CD4-positive, alpha-beta T cell treated with Interleukin-15 for 1 hour (primary cell): ENCODE measurements at regions not wholly inside any gene's neighbourhood (a gene's known extent, or its start where the extent isn't known, plus 50 kb on each side); places are given as distances from the start of the nearest gene placed in this dataset.

Experiments used
- DNase-seq: peaks from one replicate; pipeline ENCODE4 v3.0.0-alpha.2; 2020

- DNase-seq: no peak
Measured at GRCh38 chr6:113120224-113120581, 736.9 kb upstream of the MARCKS start.

DNA sequence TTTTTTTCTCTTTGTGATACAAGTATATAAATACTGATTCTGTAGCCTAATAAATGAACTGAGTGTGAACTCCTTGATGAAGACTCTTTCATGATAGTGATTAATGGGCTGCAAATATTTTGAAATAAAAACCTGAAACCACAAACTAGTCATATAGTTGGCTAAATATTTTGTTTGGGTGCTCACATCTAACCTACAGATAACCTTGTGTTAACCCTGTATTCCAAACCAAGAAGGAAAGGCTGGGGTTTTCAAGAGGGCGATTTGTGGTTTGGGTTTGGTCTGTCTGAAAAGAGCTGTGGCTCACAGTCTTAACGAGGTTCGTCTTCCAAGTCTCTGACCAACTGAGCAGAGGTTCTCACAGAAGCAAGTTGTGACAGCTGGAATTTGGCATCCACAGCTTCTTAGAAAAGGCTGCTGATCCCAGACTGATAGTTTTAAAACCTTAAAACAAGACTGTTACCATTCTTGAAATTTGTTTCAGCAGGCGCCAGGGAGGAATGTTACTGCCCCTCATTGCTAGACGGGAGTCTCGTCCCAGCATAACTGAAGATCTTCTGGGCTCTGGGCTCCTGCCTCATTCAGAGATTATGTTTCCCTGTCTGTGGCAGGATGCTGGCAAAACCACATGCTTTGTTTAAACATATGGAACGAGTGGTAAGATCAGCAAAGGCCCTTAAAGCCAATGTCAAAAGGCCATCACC is 736.4 kb upstream of the MARCKS start:
- DNase-seq: no peak

GRCh38 chr6:113121571-113121970 is 735.6 kb upstream of the MARCKS start:
- no peak for DNase-seq

GRCh38 chr6:113122060-113122459 is 735.1 kb upstream of the MARCKS start:
- no peak for DNase-seq

GRCh38 chr6:113125626-113126025 is 731.5 kb upstream of the MARCKS start:
- DNase-seq: no peak

- no peak for DNase-seq
Measured at GRCh38 chr6:113127786-113128419, 729.2 kb upstream of the MARCKS start.

DNA sequence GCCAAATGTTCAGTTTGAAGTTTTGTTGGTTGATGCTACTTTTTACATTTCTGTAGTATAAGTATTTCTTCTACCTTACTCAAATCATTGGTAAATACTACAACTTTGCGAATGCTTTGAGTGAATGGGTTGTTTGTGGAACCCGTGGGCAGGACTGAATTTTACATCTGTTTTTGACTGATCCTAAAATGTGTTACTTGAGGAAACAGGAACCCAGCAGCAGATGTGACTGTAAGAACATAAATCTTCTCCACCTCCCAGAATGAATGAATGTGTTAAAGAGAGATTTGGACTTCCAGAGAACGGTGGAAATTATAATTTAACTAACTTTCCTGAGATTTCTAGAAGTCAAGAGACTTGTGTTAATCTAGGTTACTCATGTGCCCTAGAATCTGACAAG is 728.5 kb upstream of the MARCKS start:
- DNase-seq: no peak

DNA sequence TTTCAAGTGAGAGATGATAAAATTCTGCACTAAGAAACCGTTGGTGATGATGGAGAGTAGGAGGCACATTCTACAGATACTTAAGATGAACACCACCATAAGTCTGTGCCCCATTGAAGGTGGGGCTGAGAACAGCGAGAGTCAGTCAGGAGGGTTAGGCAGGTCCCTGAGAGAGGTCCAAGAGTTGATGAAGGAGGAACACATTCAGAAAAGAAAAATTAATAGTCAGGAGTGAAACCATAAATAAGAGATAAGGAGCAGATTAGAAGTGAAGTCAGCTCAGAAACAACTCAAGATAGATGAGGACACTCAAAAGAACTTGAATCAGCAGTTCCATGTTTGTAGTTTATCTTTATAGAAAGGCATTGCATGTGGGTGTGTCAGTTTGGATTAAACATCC is 727.2 kb upstream of the MARCKS start:
- no peak for DNase-seq

DNA sequence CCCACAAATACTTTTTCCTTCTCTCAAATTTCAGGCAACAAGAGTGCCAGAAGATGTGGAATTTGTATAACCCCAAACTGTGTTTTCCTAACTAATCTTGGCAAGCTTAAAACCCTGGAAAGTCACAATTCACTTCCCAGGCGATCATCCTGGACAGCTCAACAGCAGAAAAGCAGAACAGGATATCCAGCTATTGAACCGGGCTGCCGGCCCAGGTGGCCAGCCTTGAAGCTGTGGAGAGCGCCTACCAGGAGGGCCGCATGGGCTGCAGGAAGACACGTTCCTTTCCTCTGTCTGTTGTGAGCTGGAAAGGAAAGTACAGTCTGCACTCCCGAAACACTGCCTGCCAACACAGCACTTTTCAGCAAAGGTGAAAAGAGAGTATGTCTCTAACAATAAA is 719.7 kb upstream of the MARCKS start:
- no peak for DNase-seq

DNA sequence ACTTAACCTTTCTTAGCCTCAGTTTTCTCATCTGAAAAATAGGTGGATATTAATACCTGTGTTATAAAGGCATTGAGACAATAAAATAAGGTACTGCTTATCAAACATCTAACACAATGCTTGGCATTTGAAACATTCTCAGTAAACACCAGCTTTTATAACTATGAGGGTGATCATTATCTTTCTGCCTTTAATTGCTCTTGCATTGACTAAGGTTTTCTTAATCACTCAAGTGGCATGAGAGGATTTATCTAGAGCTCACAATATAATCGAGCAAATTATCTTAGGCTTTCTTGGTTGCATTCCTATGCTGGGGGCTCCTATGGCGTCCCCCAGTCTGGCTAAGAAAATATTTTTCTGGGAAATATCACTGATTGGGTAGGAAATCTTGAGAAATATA is 716.4 kb upstream of the MARCKS start:
- no peak for DNase-seq

DNA sequence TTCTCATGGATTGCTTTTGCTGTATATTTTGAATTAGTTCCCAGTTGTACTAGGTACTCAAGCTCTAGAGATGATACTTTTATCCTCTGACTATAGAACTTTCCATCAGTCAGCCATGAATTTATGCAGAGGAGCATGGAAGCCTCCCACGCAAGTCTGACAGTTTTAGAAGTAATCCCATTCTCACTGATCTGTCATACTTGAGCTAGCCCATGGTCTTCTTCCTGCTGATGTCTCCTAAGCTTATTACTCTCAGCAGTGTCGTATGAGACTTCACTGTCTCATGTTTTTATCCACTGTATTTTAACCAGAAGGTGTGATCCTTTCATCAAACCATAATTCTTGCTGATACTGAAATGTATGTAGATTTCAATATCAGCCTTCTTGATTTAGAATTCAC is 715.2 kb upstream of the MARCKS start:
- DNase-seq: no peak

DNA sequence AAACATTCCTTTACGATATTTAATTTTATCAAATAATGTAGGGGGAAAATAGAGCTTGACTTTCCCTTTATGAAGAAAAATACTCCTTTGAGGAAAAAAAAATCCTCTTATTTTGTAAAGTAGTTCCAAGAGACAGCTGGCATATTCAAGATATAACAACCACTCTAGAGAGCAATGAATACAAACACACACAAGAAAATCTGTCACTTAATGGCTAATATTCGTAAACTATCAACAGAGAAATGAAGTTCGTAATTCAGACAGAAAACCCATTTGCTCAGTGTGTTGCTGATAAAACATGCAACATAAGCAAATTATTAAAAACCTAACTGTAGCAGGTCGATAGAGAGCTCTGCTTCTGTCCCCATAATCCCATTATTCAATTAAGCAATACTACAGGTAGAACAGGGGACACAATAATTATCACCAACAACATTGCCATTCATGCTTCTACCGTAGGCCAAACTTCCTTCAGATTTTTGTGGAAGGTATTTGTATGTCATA is 714.4 kb upstream of the MARCKS start:
- DNase-seq: no peak

GRCh38 chr6:113143206-113143605 is 713.9 kb upstream of the MARCKS start:
- no peak for DNase-seq

- no peak for DNase-seq
Measured at GRCh38 chr6:113144117-113144516, 713.0 kb upstream of the MARCKS start.

DNA sequence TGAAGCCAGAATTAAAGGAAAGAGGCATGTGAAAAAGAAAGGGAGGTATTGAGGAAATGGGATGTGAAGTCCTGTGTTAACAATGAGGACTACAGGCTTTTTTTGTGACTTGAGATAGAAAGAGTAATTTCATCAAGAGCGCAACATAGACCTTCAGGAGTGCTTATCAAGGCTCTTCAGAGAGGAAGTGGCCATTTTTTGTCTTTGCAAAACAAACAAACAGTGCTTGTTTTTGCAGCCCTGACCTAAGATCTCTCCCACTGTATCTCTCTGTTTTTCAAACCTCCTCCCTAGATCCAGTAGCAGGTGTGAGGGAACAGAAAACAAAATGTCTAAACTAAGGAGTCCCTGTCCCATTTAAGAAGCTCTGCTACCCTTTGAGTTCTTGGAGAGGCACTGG is 710.3 kb upstream of the MARCKS start:
- DNase-seq: no peak

GRCh38 chr6:113147544-113147943 is 709.6 kb upstream of the MARCKS start:
- DNase-seq: no peak

- no peak for DNase-seq
Measured at GRCh38 chr6:113148566-113148965, 708.6 kb upstream of the MARCKS start.

GRCh38 chr6:113149511-113149910 is 707.6 kb upstream of the MARCKS start:
- no peak for DNase-seq

DNA sequence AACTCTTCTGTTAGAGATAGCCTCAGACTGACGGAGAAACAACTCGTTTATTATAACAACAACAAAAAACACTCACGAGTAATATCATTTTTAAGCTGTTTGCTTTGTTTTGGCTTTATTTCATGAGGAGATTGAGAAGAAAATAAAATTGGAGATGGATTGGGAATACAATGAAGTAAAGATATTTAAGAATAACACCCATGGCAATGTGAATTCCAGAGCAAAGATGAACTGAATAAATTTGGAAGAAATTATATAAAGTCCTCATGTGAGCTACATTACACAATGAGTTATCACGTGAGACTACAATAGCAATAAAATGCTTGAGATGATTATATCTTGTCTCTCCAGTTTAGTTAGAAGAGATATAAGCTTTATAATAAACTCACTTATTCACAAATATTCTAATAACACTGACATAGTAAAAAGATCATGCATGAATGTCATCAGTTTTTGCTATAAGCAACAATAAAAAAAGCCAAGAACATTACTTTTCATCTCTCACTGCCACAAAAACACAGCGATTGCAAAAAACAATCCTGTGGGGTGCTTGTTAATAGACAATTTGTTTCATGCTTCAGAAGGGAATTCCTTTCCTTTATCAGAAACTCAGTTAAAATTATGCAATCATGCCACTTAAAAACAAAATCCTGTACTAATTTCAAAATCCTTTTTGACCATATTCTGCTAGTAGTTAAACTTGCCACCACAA is 696.7 kb upstream of the MARCKS start:
- DNase-seq: no peak

DNA sequence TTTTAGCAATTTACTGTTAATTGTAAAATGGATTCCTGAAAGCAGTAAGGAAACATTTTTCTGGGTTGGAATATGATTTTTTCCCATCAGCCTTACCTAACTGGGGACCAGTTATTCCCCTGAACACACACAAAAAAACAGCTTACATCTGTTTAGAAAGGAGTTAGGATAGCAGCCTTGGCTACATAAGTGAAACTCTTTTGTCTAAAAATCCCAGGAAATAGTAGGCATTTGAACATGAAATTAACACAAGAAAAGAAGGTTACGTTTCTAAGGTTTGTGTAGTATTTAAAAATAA is 696.2 kb upstream of the MARCKS start:
- no peak for DNase-seq

DNA sequence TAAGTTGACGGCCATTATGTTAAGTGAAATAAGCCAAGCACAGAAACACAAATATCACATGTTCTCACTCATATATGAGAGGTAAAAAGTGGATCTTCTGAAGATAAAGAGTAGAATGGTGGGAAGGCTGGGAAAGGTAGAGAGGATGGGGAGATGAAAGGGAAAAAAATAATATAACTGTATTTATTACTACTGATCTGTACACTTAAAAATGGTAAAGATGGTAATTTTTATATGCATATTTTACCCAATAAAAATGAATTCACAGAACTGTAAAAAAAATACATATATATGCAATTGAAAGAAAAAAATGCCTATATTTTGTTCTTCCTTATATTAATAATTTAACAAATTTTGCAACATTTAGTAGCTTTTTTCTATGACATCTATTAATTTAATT is 694.4 kb upstream of the MARCKS start:
- DNase-seq: no peak

DNA sequence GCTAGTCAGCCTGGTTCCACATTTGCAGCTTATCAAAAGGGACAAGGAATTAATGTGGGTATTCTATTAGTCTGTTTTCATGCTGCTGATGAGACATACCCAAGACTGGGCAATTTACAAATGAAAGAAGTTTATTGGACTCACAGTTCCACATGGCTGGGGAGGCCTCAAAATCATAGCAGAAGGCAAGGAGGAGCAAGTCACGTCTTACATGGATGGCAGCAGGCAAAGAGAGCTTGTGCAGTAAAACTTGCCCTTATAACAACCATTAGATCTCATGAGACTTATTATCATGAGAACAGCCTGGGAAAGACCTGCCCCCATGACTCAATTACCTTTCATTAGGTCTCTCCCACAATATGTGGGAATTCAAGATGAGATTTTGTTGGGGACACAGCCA is 689.1 kb upstream of the MARCKS start:
- DNase-seq: no peak

DNA sequence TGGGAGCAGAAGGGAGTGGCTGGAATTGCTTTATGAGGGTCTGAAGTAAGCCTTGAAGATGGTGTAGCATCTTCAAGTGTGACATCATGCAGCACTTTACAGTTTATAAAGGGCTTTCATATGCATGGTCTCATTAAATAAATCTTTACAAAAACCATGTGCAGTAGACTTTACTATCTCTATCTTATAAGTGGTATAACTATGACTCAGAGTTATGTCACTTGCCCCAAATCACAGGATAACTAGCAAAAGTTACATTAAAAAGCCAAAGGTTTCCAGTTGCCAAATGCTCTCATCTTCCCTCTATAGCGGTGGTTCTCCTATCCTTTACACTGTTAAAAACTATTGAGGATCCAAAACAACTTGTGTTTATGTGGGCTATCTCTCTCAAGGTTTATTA is 687.7 kb upstream of the MARCKS start:
- no peak for DNase-seq

- DNase-seq: no peak
Measured at GRCh38 chr6:113170454-113170853, 686.7 kb upstream of the MARCKS start.

- no peak for DNase-seq
Measured at GRCh38 chr6:113171882-113172281, 685.3 kb upstream of the MARCKS start.
